HT1080 (cell line): ENCODE measurements at regions not wholly inside any gene's neighbourhood (a gene's known extent, or its start where the extent isn't known, plus 50 kb on each side); places are given as distances from the start of the nearest gene placed in this dataset.

ENCODE experiments used
- DNase-seq: peaks from one replicate; pipeline ENCODE4 v3.0.0-alpha.2; 2015; ENCODE audit warnings: low read depth

DNA sequence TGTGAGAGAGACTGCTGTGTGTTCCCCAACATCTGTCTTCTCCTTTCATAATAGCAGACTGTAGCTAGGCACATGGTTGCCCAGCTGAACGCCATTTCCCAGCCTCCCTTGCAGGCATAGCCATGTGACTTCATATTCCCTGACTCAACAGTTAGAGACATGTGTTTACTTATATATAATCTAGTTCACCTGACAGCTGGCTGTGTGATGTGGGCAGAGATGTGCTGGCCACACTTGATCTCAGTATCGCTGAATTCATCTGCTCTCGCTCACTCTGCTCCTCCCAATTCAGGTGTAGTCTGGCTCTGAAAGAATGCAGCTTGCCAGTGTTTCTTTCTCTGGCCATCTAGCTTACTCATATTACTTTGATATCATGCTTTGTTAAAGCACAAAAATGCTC is 52.3 kb upstream of the SEC11C start:
- DNase-seq, result peak; percentile 5
